ENCODE measurements at regions not wholly inside any gene's neighbourhood (a gene's known extent, or its start where the extent isn't known, plus 50 kb on each side); places are given as distances from the start of the nearest gene placed in this dataset.

DNA sequence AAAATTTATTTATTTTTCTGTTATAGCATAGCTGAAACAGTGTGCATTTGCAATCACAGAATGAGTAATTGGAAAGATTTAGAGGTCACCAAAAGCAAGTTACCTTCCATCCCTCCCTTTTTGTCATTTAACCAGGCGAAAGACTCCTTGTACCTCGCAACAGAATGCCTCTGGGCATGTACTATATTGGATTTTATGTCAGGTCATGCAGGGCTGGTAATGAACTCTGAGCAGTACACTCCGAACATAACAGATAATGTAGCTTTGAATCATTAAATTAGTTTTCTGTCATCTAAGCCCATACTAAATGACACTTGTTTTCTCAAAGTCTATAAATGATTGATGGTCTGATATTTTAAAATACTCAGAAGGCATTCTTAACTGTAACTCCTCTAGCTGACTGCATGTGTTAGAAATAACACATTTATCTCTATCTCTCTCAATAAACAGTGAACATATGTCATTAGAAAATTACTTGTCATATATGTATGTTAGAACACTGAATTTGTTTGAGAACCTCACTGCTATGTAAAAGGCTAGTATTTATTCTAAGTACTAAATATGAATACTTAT lies 541.2 kb downstream of the CDH10 start:
- Histone ChIP-seq H3K4me3 (ENCODE audit: low read length) (no peak overlapping the region), H3K27me3 (ENCODE audit: control insufficient read depth, insufficient read depth, low read length) (no peaks in the 10 kb centered on the region), H3K9me3 (ENCODE audit: control insufficient read depth, insufficient read depth, low read length) (no peaks in the 10 kb centered on the region), H3K36me3 (ENCODE audit: control insufficient read depth, insufficient read depth, low read length) (no peaks in the 10 kb centered on the region; the same call in 1 of the 2 replicates), H3K4me1 (ENCODE audit: control insufficient read depth, insufficient read depth, low read length) (no peaks in the 10 kb centered on the region), H3K27ac (ENCODE audit: low read length) (no peak overlapping the region)
- DNase-seq (ENCODE audit: low read depth, low spot score): no peak
- WGBS (ENCODE audit: insufficient coverage, insufficient read length): no CpG with 5 or more reads among the region's 3 CpGs

- Histone ChIP-seq H3K27ac (ENCODE audit: low read length) (no peak overlapping the region), H3K4me3 (ENCODE audit: low read length) (no peak overlapping the region), H3K9me3 (ENCODE audit: control insufficient read depth, insufficient read depth, low read length) (no peaks in the 10 kb centered on the region), H3K36me3 (ENCODE audit: control insufficient read depth, insufficient read depth, low read length) (no peaks in the 10 kb centered on the region; the same call in 1 of the 2 replicates), H3K4me1 (ENCODE audit: control insufficient read depth, insufficient read depth, low read length) (no peaks in the 10 kb centered on the region), H3K27me3 (ENCODE audit: control insufficient read depth, insufficient read depth, low read length) (no peaks in the 10 kb centered on the region)
- WGBS (ENCODE audit: insufficient coverage, insufficient read length): no CpG with 5 or more reads among the region's 3 CpGs
- DNase-seq (ENCODE audit: low read depth, low spot score): no peak
Measured at GRCh38 chr5:24110004-24110615, 534.7 kb downstream of the CDH10 start.

GRCh38 chr5:24112420-24112819 lies 532.4 kb downstream of the CDH10 start:
- Histone ChIP-seq H3K9me3 (ENCODE audit: control insufficient read depth, insufficient read depth, low read length) (no peaks in the 10 kb centered on the region), H3K36me3 (ENCODE audit: control insufficient read depth, insufficient read depth, low read length) (no peaks in the 10 kb centered on the region), H3K4me3 (ENCODE audit: low read length) (no peak overlapping the region), H3K4me1 (ENCODE audit: control insufficient read depth, insufficient read depth, low read length) (no peaks in the 10 kb centered on the region), H3K27me3 (ENCODE audit: control insufficient read depth, insufficient read depth, low read length) (no peaks in the 10 kb centered on the region), H3K27ac (ENCODE audit: low read length) (no peak overlapping the region)
- DNase-seq (ENCODE audit: low read depth, low spot score): no peak
- no CpG with 5 or more reads among the region's 2 CpGs for WGBS (ENCODE audit: insufficient coverage, insufficient read length)

DNA sequence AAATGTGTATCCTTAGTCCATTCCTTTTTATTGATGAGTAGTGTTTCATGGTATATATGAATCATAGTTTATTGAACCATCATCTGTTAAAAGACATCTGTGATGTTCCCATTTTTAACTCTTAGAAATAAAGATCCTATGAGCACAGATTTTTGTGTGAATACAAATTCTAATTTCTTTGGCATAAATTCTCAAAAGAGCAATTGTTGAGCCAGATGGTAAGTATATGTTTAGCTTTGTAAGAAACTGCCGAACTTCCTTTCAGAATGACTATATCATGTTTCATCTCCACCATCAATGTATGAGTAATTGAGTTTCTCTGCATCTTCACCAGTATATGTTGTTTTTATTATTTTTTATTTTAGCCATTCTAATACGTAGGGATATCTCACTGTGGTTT lies 526.4 kb downstream of the CDH10 start:
- no peak overlapping the region for H3K4me3 ChIP-seq (ENCODE audit: low read length)
- H3K9me3 ChIP-seq (ENCODE audit: control insufficient read depth, insufficient read depth, low read length): no peaks in the 10 kb centered on the region
- H3K4me1 ChIP-seq (ENCODE audit: control insufficient read depth, insufficient read depth, low read length): no peaks in the 10 kb centered on the region
- no CpG with 5 or more reads among the region's 2 CpGs for WGBS (ENCODE audit: insufficient coverage, insufficient read length)
- no peak overlapping the region for H3K27ac ChIP-seq (ENCODE audit: low read length)
- H3K36me3 ChIP-seq (ENCODE audit: control insufficient read depth, insufficient read depth, low read length): no peaks in the 10 kb centered on the region
- no peaks in the 10 kb centered on the region for H3K27me3 ChIP-seq (ENCODE audit: control insufficient read depth, insufficient read depth, low read length)
- DNase-seq (ENCODE audit: low read depth, low spot score): no peak

DNA sequence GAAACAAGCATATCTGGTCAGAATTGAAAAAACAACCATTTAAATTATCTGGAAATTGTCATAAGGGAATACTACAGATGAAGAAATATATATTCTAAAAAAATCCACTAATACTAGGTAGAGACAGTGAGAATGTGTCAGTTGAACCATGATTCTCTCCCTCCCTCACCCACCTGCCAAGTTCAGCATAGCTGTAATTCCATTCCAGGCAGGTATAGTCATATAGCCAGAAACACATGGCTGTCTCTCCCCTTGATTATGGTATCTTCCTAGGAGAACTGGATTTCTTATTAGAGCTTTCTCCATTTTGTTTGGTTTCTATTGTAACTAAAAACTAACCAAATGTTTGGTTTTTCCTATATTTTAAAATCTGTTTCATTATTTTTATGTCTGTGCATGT lies 509.2 kb downstream of the CDH10 start:
- H3K36me3 ChIP-seq (ENCODE audit: control insufficient read depth, insufficient read depth, low read length): no peaks in the 10 kb centered on the region
- no peak overlapping the region for H3K27ac ChIP-seq (ENCODE audit: low read length)
- H3K4me1 ChIP-seq (ENCODE audit: control insufficient read depth, insufficient read depth, low read length): no peaks in the 10 kb centered on the region
- H3K4me3 ChIP-seq (ENCODE audit: low read length): no peak overlapping the region
- no peak for DNase-seq (ENCODE audit: low read depth, low spot score)
- H3K9me3 ChIP-seq (ENCODE audit: control insufficient read depth, insufficient read depth, low read length): no peaks in the 10 kb centered on the region
- H3K27me3 ChIP-seq (ENCODE audit: control insufficient read depth, insufficient read depth, low read length): no peaks in the 10 kb centered on the region

- Histone ChIP-seq H3K9me3 (ENCODE audit: control insufficient read depth, insufficient read depth, low read length) (no peaks in the 10 kb centered on the region), H3K27me3 (ENCODE audit: control insufficient read depth, insufficient read depth, low read length) (no peaks in the 10 kb centered on the region), H3K4me1 (ENCODE audit: control insufficient read depth, insufficient read depth, low read length) (no peaks in the 10 kb centered on the region), H3K4me3 (ENCODE audit: low read length) (no peak overlapping the region), H3K36me3 (ENCODE audit: control insufficient read depth, insufficient read depth, low read length) (no peaks in the 10 kb centered on the region), H3K27ac (ENCODE audit: low read length) (no peak overlapping the region)
- no CpG with 5 or more reads among the region's 3 CpGs for WGBS (ENCODE audit: insufficient coverage, insufficient read length)
- DNase-seq (ENCODE audit: low read depth, low spot score): no peak
Measured at GRCh38 chr5:24141046-24141445, 503.7 kb downstream of the CDH10 start.

DNA sequence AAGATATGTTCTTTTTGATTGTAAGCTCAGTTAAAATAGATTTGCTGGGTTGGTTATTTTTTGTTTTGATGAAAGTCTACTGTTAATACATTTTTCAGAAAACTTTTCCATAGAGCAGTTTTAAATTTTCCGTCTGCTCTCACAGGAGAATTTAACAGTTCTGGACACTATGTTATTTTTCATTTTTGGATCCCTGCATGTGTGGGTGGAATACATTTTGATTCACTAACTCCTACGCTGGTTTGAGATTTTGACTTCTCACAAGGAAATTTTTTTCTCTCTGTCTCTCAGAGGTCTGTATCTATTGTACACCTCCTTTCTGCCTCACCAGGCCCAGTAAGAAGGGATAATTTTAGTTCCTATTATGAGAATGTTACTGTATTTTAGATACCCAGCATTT lies 502.4 kb downstream of the CDH10 start:
- no peak overlapping the region for H3K27ac ChIP-seq (ENCODE audit: low read length)
- WGBS (ENCODE audit: insufficient coverage, insufficient read length): no CpG with 5 or more reads among the region's 2 CpGs
- no peaks in the 10 kb centered on the region for H3K27me3 ChIP-seq (ENCODE audit: control insufficient read depth, insufficient read depth, low read length)
- no peak for DNase-seq (ENCODE audit: low read depth, low spot score)
- no peaks in the 10 kb centered on the region for H3K9me3 ChIP-seq (ENCODE audit: control insufficient read depth, insufficient read depth, low read length)
- H3K4me3 ChIP-seq (ENCODE audit: low read length): no peak overlapping the region
- no peaks in the 10 kb centered on the region for H3K4me1 ChIP-seq (ENCODE audit: control insufficient read depth, insufficient read depth, low read length)
- no peaks in the 10 kb centered on the region for H3K36me3 ChIP-seq (ENCODE audit: control insufficient read depth, insufficient read depth, low read length)

GRCh38 chr5:24145806-24146205 lies 499.0 kb downstream of the CDH10 start:
- Histone ChIP-seq H3K27me3 (ENCODE audit: control insufficient read depth, insufficient read depth, low read length) (no peaks in the 10 kb centered on the region), H3K9me3 (ENCODE audit: control insufficient read depth, insufficient read depth, low read length) (no peaks in the 10 kb centered on the region), H3K4me3 (ENCODE audit: low read length) (no peak overlapping the region), H3K27ac (ENCODE audit: low read length) (no peak overlapping the region), H3K36me3 (ENCODE audit: control insufficient read depth, insufficient read depth, low read length) (no peaks in the 10 kb centered on the region), H3K4me1 (ENCODE audit: control insufficient read depth, insufficient read depth, low read length) (no peaks in the 10 kb centered on the region)
- DNase-seq (ENCODE audit: low read depth, low spot score): no peak
- no CpG with 5 or more reads among the region's 2 CpGs for WGBS (ENCODE audit: insufficient coverage, insufficient read length)

DNA sequence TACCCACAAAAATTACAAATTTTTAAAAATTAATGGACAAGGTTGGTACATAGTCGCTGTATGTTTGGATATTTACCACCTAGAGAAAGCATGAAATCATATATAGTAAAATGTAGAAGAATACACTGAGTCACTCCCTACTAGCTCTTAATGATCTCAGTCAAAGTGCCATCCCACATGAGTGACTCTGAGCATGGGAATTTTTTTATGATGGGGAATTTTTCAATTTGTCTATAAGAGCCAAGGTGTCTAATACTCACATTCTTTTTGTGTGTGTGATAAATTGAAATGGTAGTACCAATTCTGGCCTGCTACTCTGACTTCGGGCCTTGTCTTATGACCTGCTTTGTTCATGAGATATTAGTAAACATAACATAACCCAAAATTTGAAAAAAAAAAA lies 483.2 kb downstream of the CDH10 start:
- Histone ChIP-seq H3K9me3 (ENCODE audit: control insufficient read depth, insufficient read depth, low read length) (no peaks in the 10 kb centered on the region), H3K27me3 (ENCODE audit: control insufficient read depth, insufficient read depth, low read length) (no peaks in the 10 kb centered on the region), H3K4me3 (ENCODE audit: low read length) (no peak overlapping the region), H3K27ac (ENCODE audit: low read length) (no peak overlapping the region), H3K36me3 (ENCODE audit: control insufficient read depth, insufficient read depth, low read length) (no peaks in the 10 kb centered on the region), H3K4me1 (ENCODE audit: control insufficient read depth, insufficient read depth, low read length) (no peaks in the 10 kb centered on the region)
- no peak for DNase-seq (ENCODE audit: low read depth, low spot score)
- no CpG with 5 or more reads among the region's 2 CpGs for WGBS (ENCODE audit: insufficient coverage, insufficient read length)

- no peaks in the 10 kb centered on the region for H3K9me3 ChIP-seq (ENCODE audit: control insufficient read depth, insufficient read depth, low read length)
- no peak overlapping the region for H3K4me3 ChIP-seq (ENCODE audit: low read length)
- no peaks in the 10 kb centered on the region for H3K36me3 ChIP-seq (ENCODE audit: control insufficient read depth, insufficient read depth, low read length)
- no peaks in the 10 kb centered on the region for H3K4me1 ChIP-seq (ENCODE audit: control insufficient read depth, insufficient read depth, low read length)
- H3K27ac ChIP-seq (ENCODE audit: low read length): no peak overlapping the region
- no peaks in the 10 kb centered on the region for H3K27me3 ChIP-seq (ENCODE audit: control insufficient read depth, insufficient read depth, low read length)
- DNase-seq (ENCODE audit: low read depth, low spot score): no peak
Measured at GRCh38 chr5:24162343-24162742, 482.4 kb downstream of the CDH10 start.

DNA sequence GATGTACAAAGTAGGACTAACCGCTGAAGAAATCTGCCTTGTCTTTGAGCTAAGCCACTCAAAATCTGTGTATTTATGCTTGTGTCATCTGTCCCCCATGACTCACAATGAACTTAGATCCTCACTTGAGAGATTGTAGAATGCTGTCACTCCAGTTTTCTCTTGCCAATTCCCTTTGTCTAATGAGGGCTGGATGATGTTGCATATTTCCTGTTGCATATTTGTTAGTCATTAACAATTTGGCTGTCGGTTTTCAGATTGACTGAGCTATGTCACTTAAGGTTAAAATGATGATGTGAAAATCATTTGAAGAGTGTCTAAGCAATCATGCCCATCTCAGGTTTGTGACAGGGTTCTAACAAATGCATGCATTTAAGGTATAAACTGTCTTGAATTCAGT lies 481.7 kb downstream of the CDH10 start:
- Histone ChIP-seq H3K4me1 (ENCODE audit: control insufficient read depth, insufficient read depth, low read length) (no peaks in the 10 kb centered on the region), H3K27me3 (ENCODE audit: control insufficient read depth, insufficient read depth, low read length) (no peaks in the 10 kb centered on the region), H3K36me3 (ENCODE audit: control insufficient read depth, insufficient read depth, low read length) (no peaks in the 10 kb centered on the region), H3K9me3 (ENCODE audit: control insufficient read depth, insufficient read depth, low read length) (no peaks in the 10 kb centered on the region), H3K4me3 (ENCODE audit: low read length) (no peak overlapping the region), H3K27ac (ENCODE audit: low read length) (no peak overlapping the region)
- DNase-seq (ENCODE audit: low read depth, low spot score): no peak
- no CpG with 5 or more reads among the region's 2 CpGs for WGBS (ENCODE audit: insufficient coverage, insufficient read length)
